Prostate gland (tissue), 2 donors: ENCODE measurements at regions not wholly inside any gene's neighbourhood (a gene's known extent, or its start where the extent isn't known, plus 50 kb on each side); places are given as distances from the start of the nearest gene placed in this dataset.

Experiments
- CTCF ChIP-seq, 4 experiments: fragments of 200-600 bp in 2 of 4; fragments of 450-650 bp in 2 of 4; sonication (generic) in 2 of 4; IDR thresholded peaks; 1 replicate in 3 of 4; 2 replicates in 1 of 4; pipeline ENCODE4 v1.5.1; 2016 to 2019; ENCODE audit warnings: antibody characterized with exemption in 4 of 4, mild to moderate bottlenecking in 2 of 4, moderate library complexity in 2 of 4
- POLR2A ChIP-seq: fragments of 450-650 bp; IDR thresholded peaks from one replicate; pipeline ENCODE4 v1.6.1; 2016; ENCODE audit warnings: antibody characterized with exemption, mild to moderate bottlenecking
- POLR2AphosphoS5 ChIP-seq: sonication (generic); formaldehyde crosslinking; IDR thresholded peaks from one replicate; pipeline ENCODE4 v1.6.1; 2017; ENCODE audit warnings: antibody characterized with exemption

DNA sequence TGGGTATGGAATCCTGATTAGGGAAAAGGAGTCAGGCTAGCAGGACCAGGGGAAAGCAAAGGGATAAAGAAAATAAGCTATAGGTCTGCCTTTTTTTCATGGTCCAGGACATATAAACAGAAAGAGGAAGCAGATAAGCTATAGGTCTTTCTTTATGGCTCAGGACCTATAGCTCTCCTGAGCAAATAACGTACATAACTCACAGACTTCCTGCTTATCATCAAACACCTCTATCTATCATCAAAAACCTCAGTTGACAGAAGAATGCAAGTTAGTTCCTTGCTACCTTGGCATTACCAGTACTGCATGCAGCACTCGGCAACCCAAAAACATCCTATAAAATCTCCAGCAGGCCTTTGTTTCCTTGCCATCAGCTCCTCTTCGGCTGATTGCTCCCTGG lies 238.7 kb upstream of the OR4E1 start:
- TF ChIP-seq CTCF (IDR thresholded peaks at IDR 0.05) (no peak), POLR2A (no peak), POLR2AphosphoS5 (no peak)
